ENCODE measurements at regions not wholly inside any gene's neighbourhood (a gene's known extent, or its start where the extent isn't known, plus 50 kb on each side); places are given as distances from the start of the nearest gene placed in this dataset.

- TF ChIP-seq EGR1 (IDR thresholded peaks at IDR 0.05) (no peak), RAD21 (IDR thresholded peaks at IDR 0.05; ENCODE audit: low read depth) (no peak), YY1 (IDR thresholded peaks at IDR 0.05; ENCODE audit: low read depth) (no peak), USF1 (IDR thresholded peaks at IDR 0.05) (no peak), CREB1 (IDR thresholded peaks at IDR 0.05; ENCODE audit: low read depth) (no peak), MAX (IDR thresholded peaks at IDR 0.05) (no peak), REST (IDR thresholded peaks at IDR 0.05; ENCODE audit: low read depth) (no peak), TCF12 (IDR thresholded peaks at IDR 0.05; ENCODE audit: low read depth) (no peak), CEBPB (IDR thresholded peaks at IDR 0.05) (no peak), FOXM1 (IDR thresholded peaks at IDR 0.05; ENCODE audit: borderline replicate concordance, low read depth) (no peak), NFIC (IDR thresholded peaks at IDR 0.05) (no peak), EP300 (IDR thresholded peaks at IDR 0.05; ENCODE audit: borderline replicate concordance) (no peak), ZBTB7A (IDR thresholded peaks at IDR 0.05; ENCODE audit: low read depth) (no peak), TEAD4 (IDR thresholded peaks at IDR 0.05) (no peak)
These were observed 127.0 kb upstream of the ROBO2 start for GRCh38 chr3:76912841-76913383.

- TF ChIP-seq USF1 (IDR thresholded peaks at IDR 0.05) (no peak), CREB1 (IDR thresholded peaks at IDR 0.05; ENCODE audit: low read depth) (no peak), EP300 (IDR thresholded peaks at IDR 0.05; ENCODE audit: borderline replicate concordance) (no peak), MAX (IDR thresholded peaks at IDR 0.05) (no peak), TAF1 (IDR thresholded peaks at IDR 0.05; ENCODE audit: low read depth) (no peak), RAD21 (IDR thresholded peaks at IDR 0.05; ENCODE audit: low read depth) (no peak), ZBTB7A (IDR thresholded peaks at IDR 0.05; ENCODE audit: low read depth) (no peak), REST (IDR thresholded peaks at IDR 0.05; ENCODE audit: low read depth) (no peak), TEAD4 (IDR thresholded peaks at IDR 0.05) (no peak), CEBPB (IDR thresholded peaks at IDR 0.05) (no peak), TCF12 (IDR thresholded peaks at IDR 0.05; ENCODE audit: low read depth) (no peak), EGR1 (IDR thresholded peaks at IDR 0.05) (no peak), NFIC (IDR thresholded peaks at IDR 0.05) (no peak), FOXM1 (IDR thresholded peaks at IDR 0.05; ENCODE audit: borderline replicate concordance, low read depth) (no peak), YY1 (IDR thresholded peaks at IDR 0.05; ENCODE audit: low read depth) (no peak)
These were observed 122.5 kb upstream of the ROBO2 start for GRCh38 chr3:76917436-76917835.

- TF ChIP-seq EP300 (IDR thresholded peaks at IDR 0.05; ENCODE audit: borderline replicate concordance) = no peak
- no peak for TF ChIP-seq TCF12 (IDR thresholded peaks at IDR 0.05; ENCODE audit: low read depth)
- no peak for TF ChIP-seq FOXM1 (IDR thresholded peaks at IDR 0.05; ENCODE audit: borderline replicate concordance, low read depth)
- TF ChIP-seq TAF1 (IDR thresholded peaks at IDR 0.05; ENCODE audit: low read depth) = no peak
- TF ChIP-seq NFIC (IDR thresholded peaks at IDR 0.05) = no peak
- no peak for TF ChIP-seq USF1 (IDR thresholded peaks at IDR 0.05)
- TF ChIP-seq EGR1 (IDR thresholded peaks at IDR 0.05) = no peak
- no peak for TF ChIP-seq CREB1 (IDR thresholded peaks at IDR 0.05; ENCODE audit: low read depth)
- no peak for TF ChIP-seq RAD21 (IDR thresholded peaks at IDR 0.05; ENCODE audit: low read depth)
- TF ChIP-seq TEAD4 (IDR thresholded peaks at IDR 0.05) = no peak
- no peak for TF ChIP-seq REST (IDR thresholded peaks at IDR 0.05; ENCODE audit: low read depth)
- no peak for TF ChIP-seq MAX (IDR thresholded peaks at IDR 0.05)
- no peak for TF ChIP-seq ZBTB7A (IDR thresholded peaks at IDR 0.05; ENCODE audit: low read depth)
These were observed 119.4 kb upstream of the ROBO2 start for GRCh38 chr3:76920511-76920910.
